Effector CD4-positive, alpha-beta T cell (primary cell): ENCODE measurements at regions not wholly inside any gene's neighbourhood (a gene's known extent, or its start where the extent isn't known, plus 50 kb on each side); places are given as distances from the start of the nearest gene placed in this dataset.

Source experiments
- DNase-seq: peaks from one replicate; pipeline ENCODE4 v3.0.0-alpha.2; 2020

DNA sequence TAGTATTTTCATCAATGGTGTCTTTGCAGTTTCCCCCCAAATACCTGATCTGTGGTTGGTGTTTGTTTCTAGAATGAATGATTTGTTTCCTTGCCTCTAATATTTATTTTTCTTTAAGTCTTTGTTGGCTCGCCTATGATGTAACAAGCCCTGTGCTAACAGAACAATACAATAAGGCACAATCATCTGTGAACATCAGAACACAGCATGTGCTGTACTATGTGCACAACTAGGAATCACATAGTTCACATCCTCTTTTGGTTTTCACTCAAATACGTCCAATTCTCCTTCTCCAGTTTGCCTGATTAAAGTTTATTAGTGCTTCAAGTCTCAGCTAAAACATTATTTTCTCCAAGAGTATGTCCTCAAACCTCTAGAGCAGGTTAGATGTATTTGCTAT, 613.1 kb downstream of the EPHA7 start:
- no peak for DNase-seq

GRCh38 chr6:92791403-92791802, 628.0 kb downstream of the EPHA7 start:
- no peak for DNase-seq

GRCh38 chr6:92790381-92790780, 629.0 kb downstream of the EPHA7 start:
- DNase-seq = no peak

GRCh38 chr6:92784235-92784634, 635.1 kb downstream of the EPHA7 start:
- no peak for DNase-seq

GRCh38 chr6:92779746-92780145, 639.6 kb downstream of the EPHA7 start:
- DNase-seq = no peak

DNA sequence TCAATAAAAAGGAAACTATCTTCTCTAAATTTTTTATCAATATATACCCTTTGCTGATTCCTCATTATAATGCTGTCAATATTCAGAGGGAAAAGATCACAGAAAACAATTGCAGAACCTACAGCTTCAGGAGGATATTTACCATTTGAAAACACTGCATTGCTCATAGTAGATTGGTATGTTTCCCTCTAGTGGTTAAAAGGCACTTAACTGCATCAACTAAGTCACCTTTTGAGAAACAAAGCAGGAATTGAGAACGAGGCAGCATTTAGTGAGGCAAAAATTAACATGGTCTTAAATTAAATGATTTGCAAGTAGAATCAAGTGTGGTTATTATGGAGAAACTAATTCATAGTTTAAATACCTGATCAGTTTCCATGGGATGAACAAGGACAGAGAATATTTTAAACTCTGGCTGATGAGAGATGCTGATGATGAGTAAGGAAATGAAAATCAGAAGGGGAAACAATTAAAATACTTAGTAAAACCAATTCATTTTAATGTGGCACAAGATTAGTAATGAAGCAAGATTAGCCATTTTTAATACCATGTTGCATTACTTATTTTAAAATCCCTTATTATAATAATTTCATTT, 642.1 kb downstream of the EPHA7 start:
- no peak for DNase-seq

DNA sequence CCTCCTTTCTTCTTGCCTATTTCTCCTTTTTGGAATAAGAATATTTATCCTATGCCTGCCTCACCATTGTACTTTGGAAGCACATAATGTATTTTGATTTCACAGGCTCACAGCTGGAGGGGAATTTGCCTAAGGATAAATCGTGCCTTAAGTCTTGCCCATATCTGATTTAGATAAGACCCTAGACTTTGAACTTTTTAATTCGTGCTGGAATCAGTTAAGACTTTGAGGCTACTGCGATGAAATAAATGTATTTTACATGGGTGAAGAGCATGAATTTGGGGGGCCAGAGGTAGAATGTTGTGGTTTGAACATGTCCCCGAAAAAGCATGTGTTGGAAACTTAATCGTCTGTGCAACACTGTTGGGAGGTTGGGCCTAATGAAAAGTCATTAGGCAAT, 648.8 kb downstream of the EPHA7 start:
- no peak for DNase-seq

GRCh38 chr6:92767101-92767500, 652.3 kb downstream of the EPHA7 start:
- no peak for DNase-seq

DNA sequence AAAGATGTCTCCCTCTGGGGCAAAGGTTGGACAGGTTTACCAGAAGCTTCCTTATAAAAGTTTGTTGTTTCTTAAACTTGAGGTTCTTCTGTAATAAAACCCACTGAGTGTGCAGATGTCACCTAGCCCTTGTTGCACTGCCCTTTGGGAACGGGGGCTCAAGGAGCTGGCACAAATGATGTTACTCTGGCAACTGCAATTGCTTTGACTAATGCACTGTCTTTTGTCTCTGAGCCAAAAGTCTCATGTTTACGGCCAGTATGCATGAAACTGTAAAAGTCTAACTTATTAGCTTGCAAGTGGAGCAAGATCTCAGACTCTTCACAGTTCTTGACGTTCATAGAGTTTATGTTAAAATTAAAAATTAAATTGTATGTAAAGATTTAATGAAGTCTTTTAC, 655.7 kb downstream of the EPHA7 start:
- no peak for DNase-seq

DNA sequence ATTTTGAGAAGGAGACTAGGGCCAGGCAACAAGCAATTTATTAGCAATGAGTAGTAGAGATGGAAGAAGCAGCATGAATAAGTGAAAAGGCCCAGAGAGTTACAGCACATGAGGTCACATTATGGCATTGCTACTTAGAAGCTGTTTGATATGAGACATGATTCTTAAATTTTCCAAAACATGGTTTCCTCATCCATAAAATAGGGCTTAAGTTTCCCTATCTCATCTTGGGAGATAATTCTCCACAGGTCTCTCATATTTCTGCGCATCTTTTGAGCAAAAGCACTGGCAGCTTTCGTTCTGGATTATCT, 656.1 kb downstream of the EPHA7 start:
- DNase-seq = no peak

DNA sequence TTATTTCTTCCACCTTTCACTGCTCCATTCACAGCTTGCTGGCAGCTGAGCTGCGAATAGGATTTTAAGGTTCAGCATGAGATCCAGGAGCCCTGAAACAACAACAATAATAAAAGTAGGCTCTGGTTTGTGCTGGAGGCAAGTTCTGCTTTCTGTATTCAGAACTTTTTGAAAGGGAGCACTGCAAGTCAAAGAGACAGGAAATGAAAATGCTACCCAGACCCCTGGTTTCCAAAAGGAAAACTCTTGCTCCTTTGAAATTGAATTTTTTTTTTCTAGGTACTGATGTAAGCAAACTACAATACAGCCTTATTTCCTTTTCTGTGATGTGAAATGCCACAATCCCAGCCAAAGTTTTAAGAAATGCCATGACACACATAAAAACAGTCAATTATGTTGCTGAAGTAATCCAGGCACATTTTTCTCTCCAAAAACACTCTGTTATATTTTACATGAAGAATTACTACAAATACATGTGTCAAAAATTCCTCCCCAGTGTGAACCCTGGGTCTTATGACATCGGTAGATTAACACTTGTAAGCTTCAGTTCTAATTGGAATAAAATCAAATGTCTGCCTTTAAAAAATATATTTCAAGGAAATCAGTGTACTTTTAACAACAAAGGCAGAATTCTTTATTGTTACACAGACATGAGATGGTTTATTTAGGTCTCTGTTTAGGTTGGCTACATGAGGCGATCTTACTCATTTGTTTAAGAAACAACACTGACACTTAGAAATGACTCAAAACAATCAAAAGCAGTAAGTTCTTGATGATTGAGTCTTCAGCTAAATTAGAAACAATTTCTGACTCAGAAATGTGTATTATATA, 656.7 kb downstream of the EPHA7 start:
- no peak for DNase-seq

DNA sequence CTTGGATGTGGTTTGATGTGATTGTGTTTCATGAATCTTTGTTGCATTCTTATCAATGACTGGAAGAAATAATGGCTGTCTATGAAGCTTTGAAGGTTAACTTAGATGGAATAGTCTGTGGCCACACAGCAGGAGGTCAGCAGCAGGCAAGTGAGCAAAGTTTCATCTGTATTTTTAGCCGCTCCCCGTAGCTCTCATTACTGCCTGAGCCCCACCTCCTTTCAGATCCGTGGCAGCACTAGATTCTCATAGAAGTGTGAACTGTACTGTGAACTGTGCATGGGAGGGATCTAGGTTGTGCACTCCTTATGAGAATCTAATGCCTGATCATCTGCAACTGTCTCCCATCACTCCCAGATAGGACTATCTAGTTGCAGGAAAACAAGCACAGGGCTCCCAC, 660.2 kb downstream of the EPHA7 start:
- no peak for DNase-seq

GRCh38 chr6:92757925-92758324, 661.4 kb downstream of the EPHA7 start:
- no peak for DNase-seq

DNA sequence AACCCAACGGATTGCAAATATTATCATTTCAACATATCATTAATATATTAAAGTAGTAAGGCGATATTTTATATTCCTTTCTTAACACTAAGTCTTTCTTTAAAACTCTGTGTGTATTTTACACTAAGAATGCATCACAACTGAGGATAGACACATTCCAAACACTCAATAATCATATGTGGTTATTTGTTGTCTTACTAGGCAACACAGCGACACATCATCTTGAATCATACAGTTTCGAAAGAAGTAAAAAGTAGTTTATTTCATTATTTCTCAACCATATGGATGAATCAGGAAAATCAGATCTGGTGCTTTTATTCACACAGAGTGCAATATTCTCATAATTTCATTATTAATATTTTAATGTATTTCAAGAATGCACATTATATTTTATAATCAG, 662.4 kb downstream of the EPHA7 start:
- DNase-seq = no peak

GRCh38 chr6:92753956-92754355, 665.4 kb downstream of the EPHA7 start:
- no peak for DNase-seq

- no peak for DNase-seq
These were observed 667.2 kb downstream of the EPHA7 start for GRCh38 chr6:92752114-92752513.

- no peak for DNase-seq
These were observed 671.2 kb downstream of the EPHA7 start for GRCh38 chr6:92748131-92748530.

DNA sequence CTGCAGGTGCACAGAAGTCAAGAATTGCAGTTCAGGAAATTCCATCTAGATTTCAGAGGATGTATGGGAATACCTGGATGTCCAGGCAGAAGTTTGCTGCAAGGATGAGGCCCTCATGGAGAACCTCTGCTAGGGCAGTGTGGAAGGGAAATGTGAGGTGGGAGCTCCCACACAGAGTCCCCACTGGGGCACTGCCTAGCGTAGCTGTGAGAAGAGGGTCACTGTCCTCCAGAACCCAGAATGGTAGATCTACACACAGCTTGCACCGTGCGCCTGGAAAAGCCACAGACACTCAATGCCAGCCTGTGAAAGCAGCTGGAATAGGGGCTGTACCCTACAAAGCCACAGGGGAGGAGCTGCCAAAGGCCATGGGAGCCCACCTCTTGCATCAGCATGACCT, 681.4 kb downstream of the EPHA7 start:
- no peak for DNase-seq

DNA sequence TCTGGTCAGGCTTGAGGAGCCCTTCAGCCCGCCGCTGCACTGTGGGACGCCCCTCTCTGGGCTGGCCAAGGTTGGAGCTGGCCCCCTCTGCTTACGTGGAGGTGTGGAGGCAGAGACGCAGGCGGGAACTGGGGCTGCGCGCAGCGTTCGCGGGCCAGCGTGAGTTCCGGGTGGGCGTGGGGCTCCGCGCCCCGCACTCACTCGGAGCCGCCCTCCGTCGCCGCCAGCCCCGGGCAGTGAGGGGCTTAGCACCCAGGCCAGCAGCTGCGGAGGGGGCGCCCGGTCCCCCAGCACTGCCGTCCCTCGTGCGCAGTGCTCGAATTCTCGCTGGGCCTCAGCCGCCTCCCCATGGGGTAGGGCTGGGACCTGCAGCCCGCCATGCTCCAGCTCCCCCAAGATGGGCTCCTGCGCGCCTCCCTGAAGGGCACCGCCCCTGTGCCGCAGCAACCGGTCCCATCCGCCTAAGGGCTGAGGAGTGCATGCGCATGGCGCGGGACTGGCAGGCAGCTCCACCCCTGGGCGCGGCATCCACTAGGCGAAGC, 695.9 kb downstream of the EPHA7 start:
- DNase-seq = no peak

GRCh38 chr6:92719773-92720172, 699.6 kb downstream of the EPHA7 start:
- DNase-seq = no peak

DNA sequence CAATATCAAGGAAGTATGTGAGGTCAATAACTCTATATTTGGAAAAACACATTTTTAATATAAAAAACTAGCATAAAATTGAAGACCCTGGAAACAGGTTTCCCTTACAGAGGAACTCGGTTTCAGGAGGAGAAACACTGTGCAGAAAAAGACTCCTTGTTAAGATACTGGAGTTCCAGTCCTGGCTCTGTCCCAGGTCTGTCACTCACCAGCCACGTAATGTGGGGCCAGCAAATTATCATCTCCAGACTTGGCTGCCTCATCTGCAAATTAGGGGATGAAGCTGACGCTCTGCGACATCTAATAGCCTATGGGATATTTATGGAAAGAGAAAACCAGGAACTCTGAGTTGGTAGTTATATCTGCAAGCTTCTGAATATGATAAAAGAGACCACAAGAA, 702.7 kb downstream of the EPHA7 start:
- no peak for DNase-seq

DNA sequence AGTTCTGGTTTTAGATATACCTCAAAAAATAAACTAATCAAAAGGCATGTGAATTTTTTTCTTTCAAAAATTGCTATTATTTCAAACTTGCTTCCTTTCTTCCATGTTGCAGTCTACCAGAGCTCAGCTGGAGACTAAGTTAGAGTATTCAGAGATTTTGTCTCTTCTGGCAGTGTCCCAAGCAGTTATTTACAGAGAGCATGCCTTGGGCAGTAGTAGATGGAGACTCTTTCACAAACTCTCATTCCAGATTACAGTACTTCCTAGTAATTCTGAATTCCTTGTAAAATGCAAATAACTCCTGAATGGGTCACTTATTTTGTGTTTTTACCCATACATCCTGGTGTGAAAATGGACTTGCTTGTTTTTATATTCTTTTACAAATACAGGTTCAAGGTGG, 703.4 kb downstream of the EPHA7 start:
- no peak for DNase-seq

DNA sequence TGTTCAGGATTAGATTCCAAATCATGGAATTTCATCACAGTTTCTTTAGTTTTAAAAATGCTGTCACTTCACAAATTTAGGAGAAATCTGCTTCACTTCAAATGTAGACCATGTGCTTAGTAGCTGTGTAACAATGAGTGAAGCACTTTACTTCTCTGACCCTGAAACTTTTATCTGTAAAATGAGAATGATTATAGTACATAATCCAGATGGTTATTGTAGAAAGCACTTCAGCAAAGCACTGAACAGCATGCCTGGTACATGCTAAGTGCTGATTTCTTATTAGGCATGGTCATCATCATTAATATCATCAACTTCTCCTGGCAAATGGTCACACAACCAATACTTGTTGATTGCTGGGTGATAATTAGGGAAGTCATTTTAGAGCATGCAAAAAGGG, 705.0 kb downstream of the EPHA7 start:
- no peak for DNase-seq

DNA sequence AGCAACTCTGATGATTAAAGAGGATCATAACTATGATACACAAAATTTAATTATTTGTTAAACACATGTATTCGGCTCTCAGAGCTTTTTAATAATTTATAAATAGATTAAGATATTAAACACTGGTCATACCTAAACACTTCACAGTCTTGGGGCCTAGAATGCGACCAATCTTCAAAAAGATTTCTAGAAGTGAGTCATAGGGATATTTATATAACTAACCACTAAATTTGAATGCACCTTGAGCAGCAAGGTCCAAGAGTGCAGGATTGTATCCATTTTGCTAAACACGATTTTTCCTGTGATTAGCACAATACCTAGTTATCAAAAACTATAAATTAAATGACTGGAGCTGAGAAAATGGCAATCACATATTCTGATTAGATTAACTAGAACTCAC, 709.3 kb downstream of the EPHA7 start:
- no peak for DNase-seq

GRCh38 chr6:92708945-92709344, 710.4 kb downstream of the EPHA7 start:
- no peak for DNase-seq
